H1 (cell line): ENCODE measurements at regions not wholly inside any gene's neighbourhood (a gene's known extent, or its start where the extent isn't known, plus 50 kb on each side); places are given as distances from the start of the nearest gene placed in this dataset.

Experiments used
- CBX8 ChIP-seq: fragments of 300-800, 300-1000 bp; sonication (generic); IDR thresholded peaks from 2 replicates; pipeline ENCODE4 v1.7.1; 2016; ENCODE audit warnings: low read depth, low read length, borderline replicate concordance
- CHD7 ChIP-seq: fragments of 300-600 bp; sonication (generic); IDR thresholded peaks from 2 replicates; pipeline ENCODE4 v1.7.1; 2012; ENCODE audit warnings: low read length, moderate library complexity, mild to moderate bottlenecking, inconsistent platforms; ENCODE audit not compliant: insufficient replicate concordance
- KDM4A ChIP-seq: IDR thresholded peaks from one replicate; pipeline ENCODE4 v1.7.1; 2012; ENCODE audit warnings: low read depth, mild to moderate bottlenecking, moderate library complexity, low read length, inconsistent platforms; ENCODE audit not compliant: severe bottlenecking
- NANOG ChIP-seq: IDR thresholded peaks from 2 replicates; pipeline ENCODE4 v1.6.1; 2011; ENCODE audit warnings: low read length, low read depth, mild to moderate bottlenecking, inconsistent platforms; ENCODE audit not compliant: insufficient read depth, poor library complexity, severe bottlenecking
- SRF ChIP-seq: IDR thresholded peaks from 2 replicates; pipeline ENCODE4 v1.6.1; 2011; ENCODE audit warnings: mild to moderate bottlenecking, low read depth, low read length, moderate library complexity

- TF ChIP-seq CHD7, result no peak
- TF ChIP-seq CBX8, result no peak
- no peak for TF ChIP-seq NANOG
- no peak for TF ChIP-seq KDM4A
- no peak for TF ChIP-seq SRF
- TF ChIP-seq, all 59 proteins: peak for 0
Measured at GRCh38 chr1:102758418-102758817, 349.9 kb downstream of the COL11A1 start (continued).
